Keratinocyte (primary cell): ENCODE measurements at regions not wholly inside any gene's neighbourhood (a gene's known extent, or its start where the extent isn't known, plus 50 kb on each side); places are given as distances from the start of the nearest gene placed in this dataset.

ENCODE experiments used
- DNase-seq: peaks from one replicate; pipeline ENCODE4 v3.0.0-alpha.2; 2011; ENCODE audit warnings: low read depth, missing footprints, low spot score
- FAIRE-seq: peaks from 2 replicates; lab custom pipeline; 2011; peaks lifted over from hg19 to GRCh38; lab: Jason Lieb, UNC
- H2AFZ ChIP-seq: 2 replicates; pipeline ENCODE4 v1.6.0; 2012; ENCODE audit warnings: low read length, control low read depth, inconsistent platforms; ENCODE audit not compliant: control insufficient read depth
- H3K27ac ChIP-seq: 2 replicates; pipeline ENCODE4 v1.5.1; 2011; ENCODE audit warnings: low read length; ENCODE audit not compliant: control insufficient read depth, insufficient read depth
- H3K27me3 ChIP-seq: 3 replicates; pipeline ENCODE4 v1.6.0; 2011; ENCODE audit warnings: low read length; ENCODE audit not compliant: control insufficient read depth, insufficient read depth; ENCODE audit errors: extremely low read depth
- H3K36me3 ChIP-seq, 2 experiments: 2 replicates in 1 of 2; 3 replicates in 1 of 2; pipeline ENCODE4 v1.5.1; 2011; ENCODE audit warnings: low read length in 2 of 2, mild to moderate bottlenecking in 1 of 2; ENCODE audit not compliant: control insufficient read depth in 2 of 2, insufficient read depth in 2 of 2; ENCODE audit errors: extremely low read depth in 1 of 2
- H3K4me1 ChIP-seq: 3 replicates; pipeline ENCODE4 v1.5.1; 2011; ENCODE audit warnings: low read length; ENCODE audit not compliant: control insufficient read depth, insufficient read depth; ENCODE audit errors: extremely low read depth
- H3K4me2 ChIP-seq: 3 replicates; pipeline ENCODE4 v1.6.0; 2011; ENCODE audit warnings: low read depth, low read length; ENCODE audit not compliant: control insufficient read depth, insufficient read depth; ENCODE audit errors: extremely low read depth
- H3K4me3 ChIP-seq, 3 experiments: fragments of 200-600 bp in 1 of 3; sonication (generic) in 1 of 3; 2 replicates in 2 of 3; 3 replicates in 1 of 3; pipeline ENCODE4 v1.5.1; 2011 to 2016; ENCODE audit warnings: low read length in 3 of 3, mild to moderate bottlenecking in 3 of 3, control low read depth in 2 of 3, inconsistent platforms in 1 of 3, low read depth in 1 of 3, mixed read lengths in 1 of 3, mixed run types in 1 of 3, moderate library complexity in 1 of 3; ENCODE audit not compliant: control insufficient read depth in 2 of 3, insufficient read depth in 2 of 3; ENCODE audit errors: extremely low read depth in 1 of 3
- H3K79me2 ChIP-seq: 2 replicates; pipeline ENCODE4 v1.6.0; 2012; ENCODE audit warnings: low read length; ENCODE audit not compliant: control insufficient read depth, insufficient read depth
- H3K9ac ChIP-seq: 3 replicates; pipeline ENCODE4 v1.6.0; 2011; ENCODE audit warnings: low read length; ENCODE audit not compliant: control insufficient read depth, insufficient read depth; ENCODE audit errors: extremely low read depth
- H3K9me1 ChIP-seq: 3 replicates; pipeline ENCODE4 v1.6.0; 2011; ENCODE audit warnings: low read length; ENCODE audit not compliant: control insufficient read depth, insufficient read depth; ENCODE audit errors: extremely low read depth
- H3K9me3 ChIP-seq: 2 replicates; pipeline ENCODE4 v1.5.1; 2012; ENCODE audit warnings: low read depth, low read length; ENCODE audit not compliant: control insufficient read depth
- H4K20me1 ChIP-seq: 3 replicates; pipeline ENCODE4 v1.6.0; 2011; ENCODE audit warnings: low read length; ENCODE audit not compliant: control insufficient read depth, insufficient read depth; ENCODE audit errors: extremely low read depth
- EZH2 ChIP-seq: IDR thresholded peaks from one replicate; pipeline ENCODE4 v1.6.1; 2012; ENCODE audit warnings: inconsistent platforms, mild to moderate bottlenecking, low read length, moderate library complexity
- dilution Hi-C: fragments of 300-500 bp; cut with MboI; formaldehyde crosslinking; loops from one replicate; pipeline ENCODE4 v1.7.0; 2020; ENCODE audit warnings: low sequenced_read_pairs; ENCODE audit not compliant: extremely low pct_ligation_motif_present
- TF ChIP-seq, protein P1 (sequence below), 3 experiments: IDR thresholded peaks in 1 of 3; conservative IDR thresholded peaks in 1 of 3; optimal IDR thresholded peaks in 1 of 3; 2 replicates in 2 of 3; 3 replicates in 1 of 3; pipeline versions ENCODE3 to v1.5.1; 2011; ENCODE audit warnings: low read length in 3 of 3, mild to moderate bottlenecking in 3 of 3, moderate library complexity in 2 of 3, control low read depth in 1 of 3, inconsistent platforms in 1 of 3; ENCODE audit not compliant: insufficient read depth in 2 of 3; ENCODE audit errors: extremely low read depth in 1 of 3

DNA sequence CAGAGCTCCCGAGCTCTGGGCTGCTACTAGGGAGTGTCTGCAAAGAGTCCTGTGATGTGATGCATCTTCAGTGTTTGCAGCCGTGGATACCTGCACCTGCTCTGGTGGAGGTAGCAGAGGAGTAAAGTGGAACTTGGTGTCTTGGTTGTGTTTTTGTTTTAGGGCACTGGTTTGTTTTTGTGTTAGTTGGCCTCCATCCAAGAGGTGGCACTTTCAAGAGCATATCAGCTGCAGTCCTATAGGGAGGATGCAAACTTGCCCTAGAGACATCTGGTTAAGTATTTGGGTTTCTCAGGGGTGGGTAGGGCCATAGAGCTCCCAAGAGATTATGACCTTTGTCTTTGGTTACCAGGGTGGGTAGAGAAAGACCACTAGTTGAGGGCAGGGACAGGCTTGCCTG lies 1249.0 kb upstream of the FAM98A start:
- H3K27me3 ChIP-seq = no peaks in the 10 kb centered on the region
- no peaks in the 10 kb centered on the region for H4K20me1 ChIP-seq
- no peaks in the 10 kb centered on the region for H3K36me3 ChIP-seq
- H3K9ac ChIP-seq = no peak overlapping the region
- H3K4me1 ChIP-seq = no peaks in the 10 kb centered on the region
- TF ChIP-seq, protein P1, sequence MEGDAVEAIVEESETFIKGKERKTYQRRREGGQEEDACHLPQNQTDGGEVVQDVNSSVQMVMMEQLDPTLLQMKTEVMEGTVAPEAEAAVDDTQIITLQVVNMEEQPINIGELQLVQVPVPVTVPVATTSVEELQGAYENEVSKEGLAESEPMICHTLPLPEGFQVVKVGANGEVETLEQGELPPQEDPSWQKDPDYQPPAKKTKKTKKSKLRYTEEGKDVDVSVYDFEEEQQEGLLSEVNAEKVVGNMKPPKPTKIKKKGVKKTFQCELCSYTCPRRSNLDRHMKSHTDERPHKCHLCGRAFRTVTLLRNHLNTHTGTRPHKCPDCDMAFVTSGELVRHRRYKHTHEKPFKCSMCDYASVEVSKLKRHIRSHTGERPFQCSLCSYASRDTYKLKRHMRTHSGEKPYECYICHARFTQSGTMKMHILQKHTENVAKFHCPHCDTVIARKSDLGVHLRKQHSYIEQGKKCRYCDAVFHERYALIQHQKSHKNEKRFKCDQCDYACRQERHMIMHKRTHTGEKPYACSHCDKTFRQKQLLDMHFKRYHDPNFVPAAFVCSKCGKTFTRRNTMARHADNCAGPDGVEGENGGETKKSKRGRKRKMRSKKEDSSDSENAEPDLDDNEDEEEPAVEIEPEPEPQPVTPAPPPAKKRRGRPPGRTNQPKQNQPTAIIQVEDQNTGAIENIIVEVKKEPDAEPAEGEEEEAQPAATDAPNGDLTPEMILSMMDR (optimal IDR thresholded peaks at IDR 0.05 in 1 of 3, IDR thresholded peaks at IDR 0.05 in 1 of 3, conservative IDR thresholded peaks at IDR 0.05 in 1 of 3; ENCODE audit: extremely low read depth in 1 of 3, insufficient read depth in 2 of 3, low read length in 3 of 3) = no peak
- TF ChIP-seq EZH2 = no peak
- no peaks in the 10 kb centered on the region for H3K79me2 ChIP-seq
- no peak for FAIRE-seq
- dilution Hi-C loops = no loop called here
- H3K27ac ChIP-seq = no peak overlapping the region
- no peaks in the 10 kb centered on the region for H3K9me1 ChIP-seq
- DNase-seq = no peak
- no peak overlapping the region for H2AFZ ChIP-seq
- H3K9me3 ChIP-seq = no peaks in the 10 kb centered on the region
- no peak overlapping the region for H3K4me2 ChIP-seq
- H3K4me3 ChIP-seq = no peak overlapping the region

DNA sequence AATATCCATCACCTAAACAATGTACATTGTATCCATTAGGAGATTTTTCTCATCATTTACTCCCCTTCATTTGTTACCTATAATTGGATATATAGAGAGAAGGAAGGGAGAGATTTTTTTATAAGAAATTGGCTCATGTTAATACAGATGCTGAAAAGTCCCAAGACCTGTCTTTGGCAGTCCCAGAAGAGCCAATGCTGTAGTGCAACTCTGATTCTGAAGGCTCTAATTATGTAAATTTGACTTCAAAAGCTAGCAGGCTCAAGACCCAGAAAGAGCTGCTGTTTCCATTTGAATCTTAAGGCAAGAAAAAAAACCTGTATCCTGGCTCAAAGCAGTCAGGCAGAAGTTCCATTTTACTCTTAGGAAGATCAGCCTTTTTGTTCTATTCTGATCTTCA lies 1245.5 kb upstream of the FAM98A start:
- Histone ChIP-seq H3K27ac (no peak overlapping the region), H3K9me1 (no peaks in the 10 kb centered on the region), H3K4me2 (no peak overlapping the region), H3K4me3 (no peak overlapping the region), H3K4me1 (no peaks in the 10 kb centered on the region), H3K9ac (no peak overlapping the region), H2AFZ (no peak overlapping the region), H3K79me2 (no peaks in the 10 kb centered on the region), H3K36me3 (no peaks in the 10 kb centered on the region), H3K27me3 (no peaks in the 10 kb centered on the region), H3K9me3 (no peaks in the 10 kb centered on the region), H4K20me1 (no peaks in the 10 kb centered on the region)
- TF ChIP-seq, protein P1 (optimal IDR thresholded peaks at IDR 0.05 in 1 of 3, IDR thresholded peaks at IDR 0.05 in 1 of 3, conservative IDR thresholded peaks at IDR 0.05 in 1 of 3; ENCODE audit: extremely low read depth in 1 of 3, insufficient read depth in 2 of 3, low read length in 3 of 3) = no peak
- TF ChIP-seq EZH2 = no peak
- no peak for FAIRE-seq
- dilution Hi-C loops = no loop called here
- no peak for DNase-seq
